ENCODE measurements at regions not wholly inside any gene's neighbourhood (a gene's known extent, or its start where the extent isn't known, plus 50 kb on each side); places are given as distances from the start of the nearest gene placed in this dataset.

- Histone ChIP-seq H3K27ac (no peak overlapping the region), H3K27me3 (ENCODE audit: insufficient read depth in 3 of 3, low read length in 2 of 3) (no peaks in the 10 kb centered on the region), H3K9me3 (no peaks in the 10 kb centered on the region), H3K4me1 (no peaks in the 10 kb centered on the region), H3K4me3 (no peak overlapping the region), H3K36me3 (ENCODE audit: insufficient read depth in 1 of 2, low read depth in 1 of 2) (no peaks in the 10 kb centered on the region)
- ATAC-seq (no peak), DNase-seq (no peak)
- TF ChIP-seq CTCF (IDR thresholded peaks at IDR 0.05), result no peak
- intact Hi-C loops (cut with DNase I), result no loop called here
- 82 to 88% (median 86%) methylated on average over 3 of the region's 3 CpGs for WGBS, 3 donors
These were observed 352.4 kb upstream of the MEOX2 start for GRCh38 chr7:16038906-16039305.

- Histone ChIP-seq H3K27ac (no peak overlapping the region), H3K4me3 (no peak overlapping the region), H3K4me1 (no peaks in the 10 kb centered on the region), H3K9me3 (no peaks in the 10 kb centered on the region), H3K36me3 (ENCODE audit: insufficient read depth in 1 of 2, low read depth in 1 of 2) (no peaks in the 10 kb centered on the region), H3K27me3 (ENCODE audit: insufficient read depth in 3 of 3, low read length in 2 of 3) (no peaks in the 10 kb centered on the region)
- intact Hi-C loops (cut with DNase I), result no loop called here
- TF ChIP-seq CTCF (IDR thresholded peaks at IDR 0.05), result no peak
- DNase-seq (no peak), ATAC-seq (no peak)
- 68 to 84% (median 77%) methylated on average over 1 of the region's 1 CpG for WGBS, 3 donors
These were observed 348.9 kb upstream of the MEOX2 start for GRCh38 chr7:16035392-16035791.

DNA sequence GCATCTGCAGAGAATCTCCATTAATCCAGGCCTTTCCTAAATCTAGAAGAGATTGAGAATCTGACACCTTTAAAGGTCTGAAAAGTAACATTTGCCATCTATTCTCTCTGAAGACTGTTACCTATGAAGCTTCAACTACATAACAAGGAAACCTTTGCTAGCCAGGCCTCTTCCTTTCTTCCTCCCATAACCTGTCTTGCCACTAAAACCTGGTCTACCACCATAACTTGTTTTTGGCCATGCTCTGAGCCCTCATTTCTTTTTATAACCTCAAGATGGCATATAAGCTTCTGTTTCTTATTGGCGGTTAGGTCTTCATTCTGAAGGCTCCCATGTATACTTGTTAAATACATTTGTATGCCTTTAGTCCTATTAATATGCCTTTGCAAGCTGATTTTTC is 348.4 kb upstream of the MEOX2 start:
- Histone ChIP-seq H3K27me3 (ENCODE audit: insufficient read depth in 3 of 3, low read length in 2 of 3) (no peaks in the 10 kb centered on the region), H3K4me1 (no peaks in the 10 kb centered on the region), H3K27ac (no peak overlapping the region), H3K9me3 (no peaks in the 10 kb centered on the region), H3K4me3 (no peak overlapping the region), H3K36me3 (ENCODE audit: insufficient read depth in 1 of 2, low read depth in 1 of 2) (no peaks in the 10 kb centered on the region)
- intact Hi-C loops (cut with DNase I), result no loop called here
- ATAC-seq (no peak), DNase-seq (no peak)
- 97 to 100% (median 99%) methylated on average over 1 of the region's 1 CpG for WGBS, 3 donors
- no peak for TF ChIP-seq CTCF (IDR thresholded peaks at IDR 0.05)

GRCh38 chr7:16034353-16034752 is 347.9 kb upstream of the MEOX2 start:
- H3K9me3 ChIP-seq, result no peaks in the 10 kb centered on the region
- H3K4me3 ChIP-seq, result no peak overlapping the region
- 94 to 98% (median 97%) methylated on average over 2 of the region's 2 CpGs for WGBS, 3 donors
- no peaks in the 10 kb centered on the region for H3K4me1 ChIP-seq
- no peak for TF ChIP-seq CTCF (IDR thresholded peaks at IDR 0.05)
- no peak for DNase-seq
- intact Hi-C loops (cut with DNase I), result no loop called here
- no peaks in the 10 kb centered on the region for H3K36me3 ChIP-seq (ENCODE audit: insufficient read depth in 1 of 2, low read depth in 1 of 2)
- H3K27ac ChIP-seq, result no peak overlapping the region
- ATAC-seq, result no peak
- no peaks in the 10 kb centered on the region for H3K27me3 ChIP-seq (ENCODE audit: insufficient read depth in 3 of 3, low read length in 2 of 3)

GRCh38 chr7:16033233-16033632 is 346.8 kb upstream of the MEOX2 start:
- intact Hi-C loops (cut with DNase I), result no loop called here
- DNase-seq, result no peak

More at GRCh38 chr7:16033233-16033632, 346.8 kb upstream of the MEOX2 start:
- Histone ChIP-seq H3K4me1 (no peaks in the 10 kb centered on the region), H3K27me3 (ENCODE audit: insufficient read depth in 3 of 3, low read length in 2 of 3) (no peaks in the 10 kb centered on the region), H3K9me3 (no peaks in the 10 kb centered on the region), H3K27ac (no peak overlapping the region), H3K36me3 (ENCODE audit: insufficient read depth in 1 of 2, low read depth in 1 of 2) (no peaks in the 10 kb centered on the region), H3K4me3 (no peak overlapping the region)
- WGBS, 3 donors, result 43 to 44% (median 43%) methylated on average over 2 of the region's 2 CpGs
- no peak for TF ChIP-seq CTCF (IDR thresholded peaks at IDR 0.05)
- no peak for ATAC-seq
